Bronchial epithelial cell (primary cell): ENCODE measurements at regions not wholly inside any gene's neighbourhood (a gene's known extent, or its start where the extent isn't known, plus 50 kb on each side); places are given as distances from the start of the nearest gene placed in this dataset.
"Not testable (repeated sequence)": the region's sequence is repeated elsewhere in the genome, so short reads cannot be mapped to it uniquely, and the experiment has no call there.

Experiments
- DNase-seq: peaks from one replicate; pipeline ENCODE4 v3.0.0-alpha.2; 2010; ENCODE audit warnings: low read depth
- FAIRE-seq: peaks from 2 replicates; lab custom pipeline; 2011; peaks lifted over from hg19 to GRCh38; lab: Jason Lieb, UNC
- H3K27me3 ChIP-seq: 2 replicates; pipeline ENCODE4 v1.5.1; 2011; ENCODE audit warnings: low read length; ENCODE audit not compliant: control insufficient read depth, insufficient read depth
- H3K36me3 ChIP-seq: 2 replicates; pipeline ENCODE4 v1.5.1; 2011; ENCODE audit warnings: low read length; ENCODE audit not compliant: control insufficient read depth, insufficient read depth
- H3K4me3 ChIP-seq: 2 replicates; pipeline ENCODE4 v1.5.1; 2011; ENCODE audit warnings: mild to moderate bottlenecking, low read depth, low read length, control low read depth
- CTCF ChIP-seq: IDR thresholded peaks from 2 replicates; pipeline ENCODE4 v1.5.1; 2011; ENCODE audit warnings: mild to moderate bottlenecking, moderate library complexity, low read length, control low read depth, inconsistent platforms; ENCODE audit not compliant: insufficient read depth, severe bottlenecking

- TF ChIP-seq CTCF = no peak
- DNase-seq (no peak), FAIRE-seq (no peak)
- no peaks in the 10 kb centered on the region for H3K27me3 ChIP-seq
- H3K4me3 ChIP-seq = no peak overlapping the region
- H3K36me3 ChIP-seq = no peaks in the 10 kb centered on the region
Observed at GRCh38 chr5:67795781-67796477, 419.6 kb upstream of the PIK3R1 start.

GRCh38 chr5:67793966-67794365 lies 421.6 kb upstream of the PIK3R1 start:
- Histone ChIP-seq H3K27me3 (no peaks in the 10 kb centered on the region), H3K36me3 (no peaks in the 10 kb centered on the region), H3K4me3 (no peak overlapping the region)
- no peak for TF ChIP-seq CTCF
- DNase-seq = no peak
- FAIRE-seq = no peak

- H3K36me3 ChIP-seq = no peaks in the 10 kb centered on the region
- H3K4me3 ChIP-seq = no peak overlapping the region
- FAIRE-seq (no peak), DNase-seq (no peak)
- TF ChIP-seq CTCF = no peak
- no peaks in the 10 kb centered on the region for H3K27me3 ChIP-seq
Observed at GRCh38 chr5:67793418-67793817, 422.1 kb upstream of the PIK3R1 start.

- no peak for FAIRE-seq
- H3K36me3 ChIP-seq = no peaks in the 10 kb centered on the region
- H3K27me3 ChIP-seq = no peaks in the 10 kb centered on the region
- no peak overlapping the region for H3K4me3 ChIP-seq
- DNase-seq = no peak
- TF ChIP-seq CTCF = no peak
Observed at GRCh38 chr5:67792891-67793290, 422.7 kb upstream of the PIK3R1 start.

- DNase-seq (no peak), FAIRE-seq (peak; percentile 77)
- Histone ChIP-seq H3K27me3 (no peaks in the 10 kb centered on the region), H3K36me3 (no peaks in the 10 kb centered on the region), H3K4me3 (no peak overlapping the region)
- TF ChIP-seq CTCF = no peak
Observed at GRCh38 chr5:67790390-67790789, 425.2 kb upstream of the PIK3R1 start.

- not testable (repeated sequence) for DNase-seq, H3K4me3 ChIP-seq, H3K36me3 ChIP-seq, H3K27me3 ChIP-seq, FAIRE-seq
Observed at GRCh38 chr5:67779893-67780623, 435.5 kb upstream of the PIK3R1 start.
